Amygdala (tissue), 56 donors: ENCODE measurements at regions not wholly inside any gene's neighbourhood (a gene's known extent, or its start where the extent isn't known, plus 50 kb on each side); places are given as distances from the start of the nearest gene placed in this dataset.
A peak's percentile ranks its signal among the peaks of the same experiment; 100 is the strongest.

Experiments used
- DNase-seq, 56 donors: peaks; one replicate each; lab custom pipeline; 2025; lab: John Stamatoyannopoulos, UW

DNA sequence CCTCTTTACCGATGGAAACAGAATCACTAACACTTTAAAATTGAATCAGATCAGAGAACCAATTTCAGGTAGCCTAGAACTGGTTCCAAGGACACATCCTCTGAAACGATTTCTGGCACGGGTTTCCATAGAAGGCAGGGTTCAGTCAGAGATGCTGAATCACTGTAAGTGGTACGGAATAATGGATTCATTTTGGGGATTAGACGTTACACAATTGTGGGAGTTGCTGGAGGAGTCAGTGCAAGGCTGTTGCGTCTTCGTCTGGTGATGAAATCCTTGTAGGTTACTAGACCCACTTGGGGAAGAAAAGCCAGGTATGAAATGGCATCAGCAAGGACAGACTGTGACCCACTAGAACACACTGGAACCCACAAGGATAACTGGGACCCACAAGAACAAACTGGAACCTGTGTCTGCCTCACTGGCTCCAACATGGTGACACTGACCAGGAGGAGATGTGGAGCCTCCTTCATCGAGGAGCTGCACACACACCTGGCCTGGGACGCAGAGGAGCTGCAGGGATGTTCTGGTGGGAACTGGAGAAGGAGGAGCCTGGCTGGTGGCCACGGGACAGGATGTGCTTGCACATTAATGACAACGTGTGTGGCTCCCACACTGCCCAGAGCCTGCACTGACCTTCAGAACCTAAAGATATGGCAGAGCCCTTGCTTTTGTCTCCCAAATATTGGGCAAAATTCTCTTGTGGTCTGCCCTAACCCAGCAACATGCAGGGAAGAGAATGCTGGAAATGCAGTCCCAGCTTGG is 105.1 kb downstream of the TRAPPC11 start:
- no peak for DNase-seq

DNA sequence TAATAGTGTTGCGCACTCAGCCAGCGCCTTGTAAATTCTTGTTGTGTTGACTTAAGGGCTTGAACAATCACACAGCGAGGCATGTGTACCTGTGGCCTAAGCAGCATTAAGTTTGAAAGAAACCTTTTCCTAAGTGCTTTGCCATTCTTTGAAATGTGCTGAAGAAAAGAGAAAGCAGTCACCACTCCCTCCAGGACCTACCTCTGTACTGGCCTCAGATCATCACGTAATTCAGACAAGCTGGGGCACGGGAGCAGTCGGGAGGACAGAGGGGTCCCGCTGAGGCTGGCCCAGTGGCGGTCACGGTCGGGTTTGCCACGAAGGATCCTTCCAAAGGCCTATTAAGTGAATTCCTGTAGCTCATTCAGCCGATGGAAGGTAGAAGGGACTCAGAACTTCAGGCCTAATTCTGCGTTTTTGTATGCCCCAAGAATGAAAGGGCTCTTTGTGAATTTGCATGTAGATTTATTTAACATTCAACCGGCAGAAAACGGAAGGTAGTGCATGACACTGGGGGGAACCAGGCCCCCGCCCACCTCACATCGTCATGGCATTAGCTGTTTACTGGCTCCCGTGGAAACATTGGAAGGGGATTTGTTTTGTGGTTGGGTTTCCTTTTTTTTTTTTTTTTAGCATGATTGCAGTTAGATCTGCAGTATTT is 106.3 kb downstream of the TRAPPC11 start:
- DNase-seq: no peak

DNA sequence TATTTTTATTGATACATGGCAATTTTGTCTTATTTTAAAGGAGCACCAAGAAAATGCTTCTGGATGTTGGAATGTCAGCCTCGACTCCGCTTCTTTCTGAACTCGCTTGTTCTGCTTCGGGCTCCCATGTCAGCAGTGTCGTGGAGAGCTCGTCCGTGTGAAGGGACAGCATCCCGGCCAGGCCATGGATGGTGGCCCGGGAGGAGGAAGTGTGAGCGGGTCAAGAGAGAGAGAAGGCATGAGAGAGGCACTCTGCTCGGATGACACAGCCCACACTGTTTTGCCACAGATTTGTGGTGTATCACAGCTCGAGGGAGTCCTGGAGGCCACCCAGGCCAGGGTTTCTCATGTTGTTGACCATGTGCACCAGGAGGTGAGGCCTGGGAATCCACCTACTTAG is 107.0 kb downstream of the TRAPPC11 start:
- DNase-seq: no peak

DNA sequence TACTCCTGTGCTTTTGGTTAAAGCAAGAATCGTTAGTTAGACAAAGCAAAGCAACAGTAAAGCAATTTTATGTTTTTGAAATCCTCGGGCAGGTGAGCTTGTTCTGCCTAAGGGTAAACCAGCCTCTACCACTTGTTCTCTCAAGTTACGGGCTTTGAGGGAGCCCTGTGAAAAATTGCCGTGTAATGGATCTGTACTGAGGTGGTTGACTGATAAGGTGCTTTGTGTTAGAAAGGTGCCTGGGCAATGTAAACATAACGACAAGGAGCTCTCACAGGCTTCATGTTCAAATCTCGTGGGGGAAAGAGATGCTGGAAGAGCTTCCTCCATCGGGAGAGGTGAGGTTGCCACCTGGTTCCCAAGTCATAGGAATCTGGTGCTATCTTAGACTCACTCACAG is 111.8 kb downstream of the TRAPPC11 start:
- DNase-seq: no peak

DNA sequence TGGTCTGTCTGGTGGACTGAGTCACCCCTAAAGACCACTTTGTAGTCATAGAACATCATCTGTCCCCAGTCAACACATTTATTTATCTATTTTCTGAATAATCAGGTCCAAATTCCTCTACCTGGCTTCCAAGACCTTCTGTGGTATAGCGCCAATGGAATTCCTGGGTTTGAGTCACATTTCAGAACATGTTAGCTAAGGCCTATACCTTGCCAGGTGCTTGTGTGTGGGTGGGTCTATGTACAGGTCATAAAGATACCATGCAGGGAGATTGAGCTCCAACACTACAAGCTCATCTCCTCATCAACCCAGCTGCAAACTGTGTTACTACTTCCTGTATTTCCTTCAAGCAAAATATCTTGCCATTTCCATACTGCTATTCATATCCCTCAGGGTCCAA is 113.3 kb downstream of the TRAPPC11 start:
- DNase-seq: no peak

DNA sequence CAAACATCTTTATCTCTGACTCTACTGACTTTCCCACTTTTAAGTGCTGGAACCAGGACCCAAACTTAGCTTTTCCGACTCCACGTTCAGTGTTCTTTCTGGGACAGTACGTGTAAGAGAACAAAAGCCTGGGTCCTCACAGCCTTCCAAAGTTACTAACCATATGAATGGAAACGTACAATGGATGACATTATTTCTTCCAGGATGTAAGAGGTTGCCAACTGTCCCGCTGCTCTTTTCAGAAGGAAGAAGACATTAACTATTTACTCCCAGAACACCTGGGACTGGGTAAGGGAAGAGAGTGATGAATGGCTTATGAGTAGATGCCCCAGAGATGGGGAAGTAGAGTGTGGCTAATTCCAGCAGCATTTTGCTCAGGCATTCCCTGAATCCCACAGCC is 114.7 kb downstream of the TRAPPC11 start:
- DNase-seq: no peak

DNA sequence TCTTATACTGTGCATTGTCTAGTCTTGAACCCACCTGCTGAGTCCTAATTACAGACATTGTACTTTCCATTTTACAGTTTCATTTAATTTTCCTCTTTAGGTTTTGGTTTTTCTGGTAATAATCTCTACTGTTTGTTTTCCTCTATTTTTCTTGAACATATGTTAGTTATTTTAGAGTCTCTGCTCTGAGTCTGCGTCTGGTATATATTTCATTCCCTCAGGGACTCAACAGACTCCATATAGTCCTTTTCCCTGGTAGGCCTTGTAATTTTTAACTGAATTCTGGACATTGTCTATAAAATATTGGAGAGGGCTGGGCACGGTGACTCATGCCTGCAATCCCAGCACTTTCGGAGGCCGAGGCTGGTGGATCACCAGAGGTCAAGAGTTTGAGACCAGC is 121.8 kb upstream of the STOX2 start:
- DNase-seq: no peak

DNA sequence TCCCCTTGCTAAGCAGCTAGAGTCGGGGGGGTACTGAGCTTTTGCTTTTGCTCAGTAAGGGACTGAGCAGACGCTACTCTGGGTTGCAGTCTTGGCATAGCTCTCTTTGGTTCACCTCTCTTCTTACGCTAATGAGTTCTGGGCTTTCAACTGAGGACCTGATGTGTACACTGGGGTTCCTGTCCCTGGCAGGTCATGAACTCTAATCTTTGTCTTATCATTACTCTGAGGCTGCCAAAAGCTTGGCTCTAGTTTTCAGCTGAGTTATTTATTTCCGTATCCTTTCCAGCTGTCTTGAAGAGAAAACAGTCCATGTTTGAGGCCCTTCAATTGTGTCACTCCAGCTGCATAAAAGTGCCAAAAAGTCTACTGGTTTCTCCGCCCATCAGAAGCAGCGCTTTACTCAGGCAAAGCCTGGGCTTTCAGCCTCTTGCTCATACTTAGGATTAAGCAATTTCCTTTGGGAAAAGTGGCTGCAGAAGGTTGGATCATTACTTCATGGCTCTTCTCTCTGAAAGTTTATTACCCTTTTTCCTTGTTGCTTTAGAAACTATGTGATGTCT is 121.0 kb upstream of the STOX2 start:
- DNase-seq: no peak

DNA sequence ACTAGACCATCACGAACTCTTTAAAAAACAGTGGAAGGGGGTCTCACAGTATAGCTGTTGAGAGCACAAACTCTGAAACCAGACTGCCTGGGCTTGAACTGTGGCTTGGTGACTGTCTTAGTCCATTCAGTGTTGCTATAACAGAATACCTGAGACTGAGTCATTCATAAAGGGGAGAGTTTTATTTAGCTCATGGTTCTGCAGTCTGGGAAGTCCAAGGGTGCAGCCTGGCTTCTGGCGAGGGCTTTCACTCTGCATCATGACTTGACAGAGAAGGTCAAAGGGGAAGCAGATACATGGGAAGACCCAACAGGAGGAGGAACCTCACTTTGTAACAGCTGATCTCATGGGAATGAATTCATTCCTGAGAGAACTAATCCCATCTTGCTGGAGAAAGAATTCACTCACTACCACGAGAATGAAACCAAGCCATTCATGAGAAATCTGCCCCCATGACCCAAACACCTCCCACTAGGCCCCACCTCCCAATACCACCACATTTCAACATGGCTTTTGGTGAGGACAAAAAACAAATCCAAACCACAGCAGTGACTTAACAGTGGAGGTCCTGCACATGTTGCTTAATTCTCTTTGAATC is 116.7 kb upstream of the STOX2 start:
- DNase-seq: no peak

DNA sequence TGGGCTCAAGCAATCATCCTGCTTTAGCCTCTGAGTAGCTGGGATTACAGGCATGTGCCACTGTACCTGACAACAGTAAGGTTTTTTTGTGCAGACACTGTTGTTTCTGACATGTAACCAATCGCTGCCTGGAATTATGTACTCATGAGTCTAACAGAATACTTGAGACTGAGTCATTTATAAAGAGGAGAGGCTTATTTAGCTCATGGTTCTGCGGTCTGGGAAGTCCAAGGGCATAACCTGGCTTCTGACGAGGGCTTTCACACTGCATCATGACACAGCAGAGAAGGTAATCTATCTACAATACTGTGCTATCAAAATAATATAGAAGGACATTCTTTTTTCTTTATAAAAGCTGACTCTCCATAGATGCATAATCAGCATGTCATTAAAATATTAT is 115.5 kb upstream of the STOX2 start:
- DNase-seq: no peak

DNA sequence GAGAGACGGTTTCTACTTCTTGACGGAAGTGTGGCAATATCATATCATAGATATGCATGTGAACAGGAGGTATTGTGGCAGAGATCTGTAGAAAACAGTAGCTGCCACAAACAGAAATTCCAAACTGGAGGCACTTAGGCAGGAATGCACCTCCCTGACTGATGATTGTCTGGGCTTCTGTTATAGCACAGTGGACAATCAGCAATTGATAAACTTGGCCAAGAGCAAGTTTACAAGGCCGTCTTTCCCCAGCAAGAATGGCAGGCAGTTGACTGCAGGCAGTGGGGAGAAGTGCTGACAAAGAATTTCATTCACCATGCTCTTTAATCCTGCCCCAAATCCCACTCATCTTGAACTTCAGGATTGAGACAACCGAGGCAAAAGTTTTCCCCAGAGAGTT is 114.4 kb upstream of the STOX2 start:
- DNase-seq: no peak

DNA sequence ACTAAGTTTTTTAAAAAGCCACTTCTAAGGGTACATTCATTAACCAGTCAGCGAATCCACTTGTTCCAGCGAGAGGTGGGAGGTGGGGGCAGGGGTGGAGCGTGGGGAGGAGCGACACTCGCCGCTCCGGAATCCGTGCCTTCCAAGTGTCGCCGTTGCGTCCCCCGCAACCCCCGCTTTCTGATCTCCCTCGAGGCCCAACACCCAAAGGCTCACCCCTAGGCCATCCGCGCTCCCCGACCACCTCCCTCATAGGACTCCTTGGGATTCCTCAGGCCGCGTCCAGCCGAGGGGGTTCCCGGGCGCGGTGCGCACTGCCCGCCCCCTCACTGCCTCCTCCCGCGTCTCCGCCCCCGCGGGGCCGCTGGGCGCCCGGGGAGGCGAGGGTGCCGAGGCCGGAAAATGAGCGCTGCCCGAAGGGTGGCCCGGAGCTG is 108.1 kb upstream of the STOX2 start:
- DNase-seq: peak in 3 of 56 donors; percentile 6 to 25 (median 19)

DNA sequence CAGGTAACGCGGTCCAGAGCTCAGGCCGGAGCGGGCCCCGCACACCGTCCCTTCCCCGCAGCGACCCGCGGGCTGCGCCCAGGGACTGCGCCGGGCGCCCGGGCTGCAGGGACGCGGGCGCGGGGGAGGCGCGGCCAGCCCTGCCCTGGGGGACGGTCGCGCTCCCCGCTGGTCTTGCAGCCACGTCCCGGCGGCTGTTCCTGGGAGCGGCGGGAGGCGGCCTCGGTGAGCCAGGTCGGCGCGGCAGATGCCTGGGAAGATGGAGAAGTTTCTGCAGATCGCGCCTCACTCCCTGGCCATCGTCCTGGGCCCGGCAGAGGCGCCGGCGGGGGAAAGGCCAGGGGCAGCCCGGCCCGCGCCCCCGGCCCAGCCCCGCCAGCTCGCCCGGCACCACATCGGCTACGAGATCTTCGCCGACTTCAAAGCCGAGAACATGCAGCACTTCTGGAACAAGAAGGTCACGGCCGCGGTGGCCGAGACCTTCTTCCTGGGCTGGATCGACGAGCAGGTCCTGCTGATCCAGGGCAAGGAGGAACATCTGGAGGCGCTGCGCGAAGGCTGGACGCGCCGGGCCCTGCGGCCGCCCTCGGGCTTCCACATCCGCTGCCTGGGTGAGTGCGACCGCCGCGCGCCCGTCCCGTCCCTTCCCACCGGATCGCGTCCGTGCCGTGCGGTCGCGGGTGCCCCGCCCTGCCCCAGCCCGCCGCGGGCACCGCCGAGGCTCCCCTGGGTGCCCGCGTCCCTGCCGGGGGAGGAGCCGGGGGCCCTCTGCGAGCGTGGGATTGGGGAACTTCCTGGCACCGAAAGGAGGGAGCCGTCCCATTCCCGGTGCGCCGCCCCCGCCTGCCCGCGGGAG is 107.4 kb upstream of the STOX2 start:
- peak in 1 of 56 donors; percentile 6 for DNase-seq

DNA sequence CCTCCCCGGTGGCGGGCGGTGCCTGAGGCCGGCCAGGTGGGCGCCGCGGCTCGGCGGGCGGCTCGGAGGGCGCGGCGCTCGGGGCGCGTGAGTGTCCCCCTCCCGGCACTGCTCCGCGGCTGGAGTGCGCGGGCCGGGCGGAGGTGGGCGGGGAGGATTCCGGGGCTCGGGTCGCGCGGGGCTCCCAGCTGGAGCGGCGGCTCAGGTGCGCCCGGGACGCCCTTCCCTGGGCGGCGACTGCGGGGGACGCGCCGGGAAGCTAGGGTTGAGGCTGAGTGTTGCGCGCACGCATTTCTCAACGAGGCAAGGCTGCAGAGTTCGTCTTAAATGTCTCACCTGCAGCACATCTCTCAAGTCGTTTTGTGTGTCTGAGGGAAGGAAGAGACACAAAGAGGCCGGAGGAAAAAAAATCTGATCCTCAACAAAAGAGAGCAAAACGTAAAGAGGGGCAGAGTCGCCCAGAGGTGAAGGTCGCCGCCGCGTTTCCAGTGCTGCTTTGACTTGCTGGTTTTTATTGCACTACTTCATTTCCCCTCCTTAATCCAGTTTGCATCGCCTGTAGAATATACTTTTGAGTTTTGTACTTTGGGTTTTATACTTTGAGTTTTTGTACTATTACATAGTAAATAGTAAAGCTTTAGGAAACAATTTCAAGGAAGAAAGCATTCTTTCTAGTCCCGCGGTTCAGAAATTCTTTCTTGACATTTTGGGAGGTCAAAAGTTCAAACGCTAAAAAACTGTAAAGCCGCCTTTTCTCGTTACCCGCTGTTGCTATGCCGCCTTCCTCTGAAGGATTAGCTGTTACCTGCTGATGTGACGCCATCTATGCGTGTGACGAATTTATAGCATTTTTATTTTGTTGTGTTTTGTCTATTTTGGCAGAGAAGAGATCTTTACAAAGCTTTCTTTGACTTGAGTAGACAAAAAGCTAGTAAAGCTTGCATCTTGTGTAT is 106.5 kb upstream of the STOX2 start:
- DNase-seq: no peak

DNA sequence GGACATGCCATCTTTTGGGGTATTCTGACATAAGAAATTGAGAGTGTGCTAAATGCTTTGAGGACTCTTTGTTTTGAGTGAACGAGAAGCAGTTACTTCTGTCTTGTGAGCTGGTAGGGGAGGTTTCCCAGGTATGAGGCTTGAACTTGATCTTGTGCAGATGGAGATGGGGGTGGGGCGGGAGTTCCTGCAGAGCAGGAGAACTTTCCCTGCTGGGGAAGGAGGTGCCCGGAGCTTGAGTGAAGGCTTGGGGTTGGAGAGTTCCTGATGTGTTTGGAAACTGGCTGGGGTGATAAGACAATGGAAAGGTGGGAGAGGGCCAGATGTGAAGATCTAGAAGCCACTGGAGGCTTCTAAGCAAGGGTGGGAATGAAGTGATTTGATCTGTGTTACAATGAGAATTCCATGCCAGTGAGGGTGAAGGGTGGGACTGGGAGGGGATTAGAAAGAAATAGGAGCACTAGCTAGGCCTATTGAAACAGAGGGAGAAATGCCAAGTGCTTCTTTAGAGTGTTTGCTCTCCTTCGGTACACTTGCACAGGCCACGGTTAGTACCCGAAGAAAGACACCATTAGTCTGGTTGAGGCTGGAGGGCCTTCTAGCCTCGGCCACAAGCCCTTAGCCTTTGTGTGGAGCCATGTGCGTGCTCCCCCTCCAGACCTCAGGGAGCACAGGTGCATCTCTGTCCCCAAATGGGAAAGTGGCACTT is 103.5 kb upstream of the STOX2 start:
- DNase-seq: no peak

DNA sequence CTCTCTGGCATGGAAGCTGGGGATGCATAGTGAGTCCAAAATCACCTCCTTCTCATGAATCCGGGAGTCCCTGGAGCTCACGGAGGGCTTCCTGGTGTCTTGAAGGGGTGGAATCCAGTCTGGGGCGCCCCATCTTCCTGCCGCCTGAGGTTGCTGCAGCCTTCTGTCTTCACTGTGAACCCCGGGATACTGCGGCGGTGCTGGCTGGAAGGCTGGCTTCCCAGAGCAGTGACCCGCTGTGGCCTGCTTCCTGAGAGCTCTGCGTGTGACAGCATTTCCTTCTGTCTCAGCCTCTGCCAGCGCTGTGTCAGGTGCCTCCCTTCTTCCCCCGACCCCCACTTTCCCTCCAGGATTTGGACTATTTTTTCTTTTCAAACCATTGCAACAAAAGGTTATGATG is 98.8 kb upstream of the STOX2 start:
- DNase-seq: no peak

DNA sequence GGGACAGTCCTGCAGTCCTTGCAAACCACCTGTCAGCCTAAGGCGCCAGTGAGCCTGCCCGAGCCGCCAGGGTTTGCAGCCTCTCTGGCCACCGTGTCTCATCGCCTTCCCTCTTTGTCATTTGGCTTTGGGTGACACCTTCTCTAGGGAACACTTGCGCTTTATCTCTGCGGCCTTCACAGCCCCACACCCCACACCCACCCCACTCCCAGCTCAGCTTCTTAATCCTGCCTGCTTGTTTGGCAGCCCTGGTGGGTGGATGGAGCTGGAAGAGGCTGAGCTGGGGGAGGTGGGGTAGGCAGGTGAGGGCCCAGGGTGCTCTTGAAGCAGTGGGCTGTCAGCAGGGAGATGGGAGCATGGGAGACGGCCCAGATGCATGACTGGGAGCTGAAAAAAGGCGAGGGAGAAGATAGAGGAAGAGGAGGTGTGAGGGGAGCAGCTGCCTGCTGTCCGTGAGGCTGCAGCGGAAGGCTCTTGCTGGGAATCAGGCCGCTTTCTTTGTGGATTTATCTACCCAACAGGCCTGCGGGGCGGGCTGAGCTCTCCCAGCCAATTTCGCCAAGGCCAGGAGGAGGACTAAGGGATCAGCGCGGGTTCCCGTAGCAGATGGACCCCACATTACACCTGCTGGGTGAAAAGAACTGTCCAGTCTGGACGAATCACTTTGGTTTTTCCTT is 97.5 kb upstream of the STOX2 start:
- DNase-seq: no peak

DNA sequence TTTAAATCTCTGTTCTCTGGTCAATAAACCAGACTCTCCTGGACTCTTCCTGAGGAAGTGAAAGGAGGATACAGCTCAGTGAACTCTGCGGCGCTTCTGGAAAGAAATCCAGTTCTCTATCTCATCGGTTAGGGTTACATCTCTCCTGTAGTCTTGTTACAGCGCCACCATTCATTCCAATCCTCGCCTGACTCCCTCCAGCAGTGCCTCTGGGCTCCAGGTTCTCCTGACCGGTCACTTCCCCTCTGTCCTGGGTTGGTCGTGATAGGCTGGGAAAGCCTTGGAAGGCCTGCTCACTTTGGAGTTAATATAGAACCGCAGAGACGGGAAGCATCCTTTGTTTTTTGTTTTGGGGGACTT is 97.0 kb upstream of the STOX2 start:
- no peak for DNase-seq
